Neutrophil (primary cell): ENCODE measurements at regions not wholly inside any gene's neighbourhood (a gene's known extent, or its start where the extent isn't known, plus 50 kb on each side); places are given as distances from the start of the nearest gene placed in this dataset.

Experiments used
- H3K27ac ChIP-seq: fragments of 200-600 bp; sonication (generic); 2 replicates; pipeline ENCODE4 v1.5.1; 2016; ENCODE audit warnings: mild to moderate bottlenecking, moderate library complexity
- H3K27me3 ChIP-seq: fragments of 200-600 bp; sonication (generic); 2 replicates; pipeline ENCODE4 v1.6.0; 2016; ENCODE audit warnings: mild to moderate bottlenecking
- H3K36me3 ChIP-seq: fragments of 200-600 bp; sonication (generic); 2 replicates; pipeline ENCODE4 v1.5.1; 2017
- H3K4me1 ChIP-seq, 2 experiments: fragments of 200-600 bp in 1 of 2; sonication (generic) in 1 of 2; 1 replicate in 1 of 2; 2 replicates in 1 of 2; pipeline versions ENCODE4 v1.5.1 to v1.6.1; 2013 to 2016; ENCODE audit warnings: low read depth in 1 of 2, low read length in 1 of 2, mild to moderate bottlenecking in 1 of 2, moderate library complexity in 1 of 2; ENCODE audit not compliant: control insufficient read depth in 1 of 2, insufficient read depth in 1 of 2
- H3K4me3 ChIP-seq, 2 experiments: fragments of 200-600 bp in 1 of 2; sonication (generic) in 1 of 2; 1 replicate in 1 of 2; 2 replicates in 1 of 2; pipeline ENCODE4 v1.5.1; 2013 to 2016; ENCODE audit warnings: low read depth in 1 of 2, low read length in 1 of 2, mild to moderate bottlenecking in 1 of 2, moderate library complexity in 1 of 2
- H3K9me3 ChIP-seq: fragments of 200-600 bp; sonication (generic); 2 replicates; pipeline ENCODE4 v1.5.1; 2016
- TF ChIP-seq, protein P1 (sequence below): fragments of 200-600 bp; sonication (generic); IDR thresholded peaks from 2 replicates; pipeline ENCODE4 v1.5.1; 2016; ENCODE audit warnings: antibody characterized with exemption

DNA sequence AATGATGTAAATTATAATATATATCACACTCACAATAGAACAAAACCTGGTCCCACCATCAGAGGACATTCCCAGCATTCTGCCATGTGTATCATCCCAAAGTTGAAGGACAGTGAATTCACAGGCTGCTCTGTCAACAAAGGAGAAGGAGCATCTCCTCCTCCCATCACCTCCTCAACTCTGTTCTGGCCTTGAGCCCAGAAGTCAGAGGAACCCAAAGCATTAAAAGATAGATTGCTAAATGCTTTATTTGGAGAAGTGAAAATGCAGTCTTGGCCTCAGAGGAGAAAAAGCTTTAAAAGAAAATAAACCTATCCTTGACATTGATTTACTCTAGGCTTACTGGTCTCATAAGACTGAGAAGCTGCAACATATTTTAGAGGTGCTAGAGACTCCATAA, 268.8 kb upstream of the RASGEF1B start:
- Histone ChIP-seq H3K4me1 (no peaks in the 10 kb centered on the region), H3K27me3 (no peaks in the 10 kb centered on the region), H3K36me3 (no peaks in the 10 kb centered on the region), H3K27ac (no peak overlapping the region), H3K4me3 (no peak overlapping the region), H3K9me3 (no peaks in the 10 kb centered on the region)
- TF ChIP-seq, protein P1, sequence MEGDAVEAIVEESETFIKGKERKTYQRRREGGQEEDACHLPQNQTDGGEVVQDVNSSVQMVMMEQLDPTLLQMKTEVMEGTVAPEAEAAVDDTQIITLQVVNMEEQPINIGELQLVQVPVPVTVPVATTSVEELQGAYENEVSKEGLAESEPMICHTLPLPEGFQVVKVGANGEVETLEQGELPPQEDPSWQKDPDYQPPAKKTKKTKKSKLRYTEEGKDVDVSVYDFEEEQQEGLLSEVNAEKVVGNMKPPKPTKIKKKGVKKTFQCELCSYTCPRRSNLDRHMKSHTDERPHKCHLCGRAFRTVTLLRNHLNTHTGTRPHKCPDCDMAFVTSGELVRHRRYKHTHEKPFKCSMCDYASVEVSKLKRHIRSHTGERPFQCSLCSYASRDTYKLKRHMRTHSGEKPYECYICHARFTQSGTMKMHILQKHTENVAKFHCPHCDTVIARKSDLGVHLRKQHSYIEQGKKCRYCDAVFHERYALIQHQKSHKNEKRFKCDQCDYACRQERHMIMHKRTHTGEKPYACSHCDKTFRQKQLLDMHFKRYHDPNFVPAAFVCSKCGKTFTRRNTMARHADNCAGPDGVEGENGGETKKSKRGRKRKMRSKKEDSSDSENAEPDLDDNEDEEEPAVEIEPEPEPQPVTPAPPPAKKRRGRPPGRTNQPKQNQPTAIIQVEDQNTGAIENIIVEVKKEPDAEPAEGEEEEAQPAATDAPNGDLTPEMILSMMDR: no peak

DNA sequence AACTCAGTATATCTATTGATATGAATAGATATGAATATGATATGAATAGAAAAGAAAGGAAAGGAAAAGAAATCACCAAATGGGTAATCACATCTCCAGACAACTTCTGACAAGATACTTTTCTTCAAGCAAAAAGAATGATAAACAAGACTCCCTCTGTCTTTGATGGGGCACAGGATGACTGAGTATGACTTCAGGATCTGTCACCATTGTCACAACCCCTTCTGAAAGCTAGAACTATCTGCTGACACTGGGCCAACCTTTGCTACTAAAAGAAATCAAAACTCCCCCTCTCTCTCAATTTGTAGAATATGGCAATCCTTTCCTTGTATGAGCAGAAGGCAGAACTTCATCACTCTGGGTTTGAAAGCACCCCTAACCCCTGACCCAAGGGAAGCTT, 267.2 kb upstream of the RASGEF1B start:
- H3K27me3 ChIP-seq: no peaks in the 10 kb centered on the region

DNA sequence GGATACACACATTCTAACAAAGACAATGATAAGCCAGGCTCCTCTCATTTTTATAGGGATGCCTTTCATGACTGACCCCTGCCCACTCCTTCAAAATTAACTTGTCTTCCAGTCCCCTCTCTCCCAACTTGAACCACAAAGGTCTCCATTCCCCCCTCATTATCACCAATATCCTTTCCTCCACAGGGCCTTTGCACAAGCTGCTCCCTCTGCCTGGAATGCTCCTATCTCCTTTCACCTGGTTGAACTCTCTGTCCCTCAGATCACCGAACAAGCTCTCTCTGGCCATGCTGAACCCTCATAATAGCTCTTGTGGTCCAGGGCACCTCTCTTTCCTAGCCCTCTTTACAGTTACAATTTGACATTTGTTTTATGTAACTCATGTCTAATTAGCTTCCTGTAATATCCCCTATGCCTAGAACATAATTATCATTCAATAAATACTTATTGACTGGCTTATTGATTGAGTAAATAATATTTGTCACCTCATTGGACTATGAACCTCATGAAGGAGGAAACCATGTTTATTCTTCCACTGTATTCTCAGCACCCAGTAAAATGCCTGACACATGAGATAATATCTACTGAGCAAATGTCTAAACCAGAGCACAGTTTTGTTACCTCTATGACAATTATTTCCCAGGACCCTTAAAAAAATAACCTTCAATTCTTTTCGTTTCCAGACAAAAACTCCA, 266.3 kb upstream of the RASGEF1B start:
- no peaks in the 10 kb centered on the region for H3K9me3 ChIP-seq
- H3K4me3 ChIP-seq: no peak overlapping the region
- no peak overlapping the region for H3K27ac ChIP-seq
- no peaks in the 10 kb centered on the region for H3K36me3 ChIP-seq
- H3K27me3 ChIP-seq: no peaks in the 10 kb centered on the region
- no peaks in the 10 kb centered on the region for H3K4me1 ChIP-seq
- TF ChIP-seq, protein P1: no peak

More for the DNA sequence above, 267.2 kb upstream of the RASGEF1B start:
- TF ChIP-seq, protein P1: no peak
- Histone ChIP-seq H3K4me1 (no peaks in the 10 kb centered on the region), H3K27ac (no peak overlapping the region), H3K36me3 (no peaks in the 10 kb centered on the region), H3K9me3 (no peaks in the 10 kb centered on the region), H3K4me3 (no peak overlapping the region)

DNA sequence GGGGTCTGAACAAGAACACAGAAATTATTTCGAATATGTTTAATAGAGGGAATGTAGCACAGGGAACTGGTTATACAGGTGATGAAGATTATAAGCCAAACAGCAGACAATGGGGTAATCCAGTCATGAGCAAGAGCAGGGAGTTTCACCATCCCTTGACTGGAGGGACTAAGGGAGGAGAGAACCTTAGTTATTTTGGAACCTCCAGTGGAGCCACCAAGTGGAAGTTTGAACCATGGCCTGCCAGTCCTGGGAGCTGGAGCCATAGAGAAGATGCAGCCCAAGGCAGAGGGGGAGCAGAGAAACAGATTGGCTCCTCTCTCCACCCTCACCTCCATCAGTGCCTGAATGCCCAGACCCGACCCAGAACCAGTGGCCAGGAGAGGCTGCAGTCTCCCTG, 264.6 kb upstream of the RASGEF1B start:
- TF ChIP-seq, protein P1: no peak
- Histone ChIP-seq H3K27me3 (no peaks in the 10 kb centered on the region), H3K4me1 (no peaks in the 10 kb centered on the region), H3K36me3 (no peaks in the 10 kb centered on the region), H3K9me3 (no peaks in the 10 kb centered on the region), H3K4me3 (no peak overlapping the region), H3K27ac (no peak overlapping the region)

DNA sequence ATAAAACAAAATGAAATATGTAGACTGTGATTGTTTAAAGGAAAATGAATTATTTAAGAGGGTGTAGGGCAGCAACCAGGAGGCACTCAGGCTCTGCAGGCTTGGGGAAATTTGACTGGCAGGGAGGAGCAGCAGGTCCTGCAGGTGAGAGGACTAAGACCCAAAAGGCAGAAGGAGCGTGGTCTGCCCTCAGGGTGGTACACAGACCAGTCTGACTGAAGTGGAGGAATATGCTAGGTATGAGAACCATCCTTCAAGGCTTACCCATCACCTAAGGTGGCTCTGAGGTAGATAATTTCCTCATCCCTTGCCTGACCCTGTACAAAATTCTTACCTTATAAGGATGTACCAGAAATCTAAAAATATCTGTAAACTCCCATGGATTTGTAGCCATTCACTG, 261.3 kb upstream of the RASGEF1B start:
- H3K27ac ChIP-seq: no peak overlapping the region
- TF ChIP-seq, protein P1: no peak

More for the DNA sequence above, 261.3 kb upstream of the RASGEF1B start:
- Histone ChIP-seq H3K9me3 (no peaks in the 10 kb centered on the region), H3K4me3 (no peak overlapping the region), H3K36me3 (no peaks in the 10 kb centered on the region), H3K4me1 (no peaks in the 10 kb centered on the region), H3K27me3 (no peaks in the 10 kb centered on the region)
